BJ (cell line): ENCODE measurements at regions not wholly inside any gene's neighbourhood (a gene's known extent, or its start where the extent isn't known, plus 50 kb on each side); places are given as distances from the start of the nearest gene placed in this dataset.

Source experiments
- CTCF ChIA-PET: fragments of 350-600 bp; formaldehyde crosslinking; extraction: SDS; loops from one replicate; lab custom pipeline; 2021; ENCODE audit warnings: antibody characterized with exemption, inconsistent platforms; lab: Yijun Ruan, JAX
- POLR2A ChIA-PET: fragments of 300-600 bp; sonication (Branson Sonifier 250); formaldehyde crosslinking; extraction: SDS; loops from one replicate; lab custom pipeline; 2021; ENCODE audit warnings: antibody characterized with exemption; lab: Charles Lee
- DNase-seq: peaks from one replicate; pipeline ENCODE4 v3.0.0-alpha.2; 2011; ENCODE audit warnings: low read depth
- H3K27me3 ChIP-seq: 2 replicates; pipeline ENCODE4 v1.6.0; 2011; ENCODE audit warnings: low read length; ENCODE audit not compliant: control insufficient read depth, insufficient read depth
- H3K36me3 ChIP-seq: 2 replicates; pipeline ENCODE4 v1.5.1; 2011; ENCODE audit warnings: low read length; ENCODE audit not compliant: control insufficient read depth, insufficient read depth
- H3K4me3 ChIP-seq: 2 replicates; pipeline ENCODE4 v1.5.1; 2011; ENCODE audit warnings: low read depth, mild to moderate bottlenecking, control low read depth, low read length
- CTCF ChIP-seq: IDR thresholded peaks from 2 replicates; pipeline ENCODE4 v1.5.1; 2011; ENCODE audit warnings: low read depth, mild to moderate bottlenecking, control low read depth, inconsistent platforms, low read length, moderate library complexity; ENCODE audit not compliant: insufficient read depth

DNA sequence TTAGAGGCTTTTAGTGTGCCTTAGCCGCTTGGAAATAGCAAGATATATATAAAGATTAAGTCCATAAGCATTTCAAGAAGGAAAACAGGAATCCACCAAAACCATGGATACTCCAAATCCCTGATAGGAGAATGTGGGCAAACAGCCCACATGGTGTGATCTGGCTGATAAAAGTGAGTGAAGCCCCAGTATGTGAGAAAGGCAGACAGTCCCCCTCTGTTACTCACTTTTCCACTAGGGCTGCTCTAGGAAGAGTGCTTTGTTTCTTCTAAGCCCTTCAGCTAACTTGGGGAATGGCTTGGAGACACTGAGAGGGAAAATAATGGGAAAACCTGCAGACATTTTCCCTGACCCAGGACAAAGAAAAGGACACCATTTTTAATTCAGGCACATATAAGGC is 802.3 kb upstream of the PRR20A start:
- DNase-seq = no peak
- no peak for TF ChIP-seq CTCF
- H3K36me3 ChIP-seq = no peaks in the 10 kb centered on the region
- H3K27me3 ChIP-seq = no peaks in the 10 kb centered on the region
- POLR2A ChIA-PET = no interaction called here
- H3K4me3 ChIP-seq = no peak overlapping the region
- CTCF ChIA-PET = no interaction called here

DNA sequence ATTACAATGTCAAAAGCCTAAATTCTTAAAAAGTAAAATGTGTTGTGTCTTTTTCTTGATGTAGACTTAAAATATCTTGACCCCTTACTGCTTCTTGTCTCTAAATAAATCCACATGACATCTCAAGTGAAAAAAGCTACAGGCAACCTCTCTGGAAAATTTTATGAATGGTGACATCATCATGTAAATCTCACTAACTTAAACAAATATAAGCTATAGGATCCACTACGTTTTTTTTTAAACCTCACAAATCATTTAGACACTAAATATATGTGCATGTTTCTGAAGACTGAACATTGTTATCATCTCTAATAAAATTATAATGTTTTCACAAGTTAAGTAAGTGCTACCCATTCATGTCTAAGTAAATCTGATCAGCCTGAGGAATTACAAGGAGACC is 793.7 kb upstream of the PRR20A start:
- H3K4me3 ChIP-seq = no peak overlapping the region
- no peak for DNase-seq
- ChIA-PET POLR2A (no interaction called here), CTCF (no interaction called here)
- TF ChIP-seq CTCF = no peak
- H3K36me3 ChIP-seq = no peaks in the 10 kb centered on the region
- no peaks in the 10 kb centered on the region for H3K27me3 ChIP-seq

DNA sequence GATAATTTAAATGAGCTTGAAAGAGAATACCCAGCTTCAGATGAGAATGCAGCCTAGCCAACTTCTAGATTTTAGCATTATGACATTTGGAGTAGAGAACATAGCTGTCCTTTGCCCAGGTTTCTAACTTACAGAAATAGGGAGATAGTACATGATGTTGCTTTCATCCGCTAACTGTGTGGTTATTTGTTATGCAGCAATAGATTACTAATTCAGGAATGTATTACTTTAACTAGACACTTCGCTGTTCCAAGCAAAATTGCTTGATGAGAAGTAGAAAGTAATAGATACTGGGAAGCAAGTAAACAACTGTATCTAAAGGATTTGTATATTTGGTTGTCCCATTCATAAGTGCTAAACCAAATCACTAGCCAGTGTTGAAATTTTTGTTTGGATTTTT is 790.9 kb upstream of the PRR20A start:
- no peak overlapping the region for H3K4me3 ChIP-seq
- ChIA-PET POLR2A (no interaction called here), CTCF (no interaction called here)
- no peak for DNase-seq
- no peak for TF ChIP-seq CTCF
- no peaks in the 10 kb centered on the region for H3K36me3 ChIP-seq
- no peaks in the 10 kb centered on the region for H3K27me3 ChIP-seq

DNA sequence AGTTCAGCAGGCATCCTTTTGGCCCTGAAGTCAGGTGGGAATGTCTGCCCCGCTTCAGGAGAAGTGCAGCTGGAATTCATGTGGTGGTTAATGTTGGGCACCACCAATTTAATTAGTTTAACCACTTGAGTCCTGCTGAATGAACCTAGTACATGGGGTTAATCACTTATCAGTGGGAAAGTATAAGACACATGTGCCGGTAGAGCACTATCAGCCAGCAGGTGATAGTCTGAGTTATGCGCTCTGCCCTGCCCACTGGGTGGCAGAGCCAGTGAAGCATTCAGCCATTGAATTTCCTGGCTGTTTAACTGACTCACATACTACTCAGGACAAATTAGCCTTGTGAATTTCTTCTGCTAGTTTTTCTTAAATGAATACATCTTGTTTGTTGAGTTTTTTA is 789.7 kb upstream of the PRR20A start:
- TF ChIP-seq CTCF = no peak
- H3K4me3 ChIP-seq = no peak overlapping the region
- no peaks in the 10 kb centered on the region for H3K27me3 ChIP-seq
- ChIA-PET POLR2A (no interaction called here), CTCF (interaction anchor here (0.8 kb wide), 1 partner anchor 53 kb away, joined by 3 read pairs; no protein-coding TSS in a partner anchor)
- H3K36me3 ChIP-seq = no peaks in the 10 kb centered on the region
- no peak for DNase-seq

DNA sequence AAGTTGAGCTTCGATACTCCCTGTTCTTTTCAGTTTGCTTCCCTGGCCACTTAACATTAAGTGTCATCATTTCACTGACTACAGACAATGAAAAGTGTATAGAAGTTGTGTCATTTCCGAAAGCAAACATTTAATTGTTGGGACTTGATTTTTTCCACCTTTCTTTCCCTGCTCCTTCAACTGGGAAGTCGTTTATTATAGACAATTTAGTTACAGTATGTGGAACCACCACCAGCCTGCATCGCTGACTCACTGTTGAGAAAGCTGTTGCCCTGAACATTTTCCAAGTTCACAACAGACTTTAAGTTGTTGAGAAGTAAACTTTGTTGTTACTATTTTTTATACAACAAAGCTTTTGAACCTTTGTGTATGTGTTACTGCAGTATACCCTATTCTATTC is 788.4 kb upstream of the PRR20A start:
- no peak for TF ChIP-seq CTCF
- Histone ChIP-seq H3K4me3 (no peak overlapping the region), H3K36me3 (no peaks in the 10 kb centered on the region), H3K27me3 (no peaks in the 10 kb centered on the region)
- DNase-seq = no peak
- ChIA-PET POLR2A (no interaction called here), CTCF (no interaction called here)
